WTC11 (cell line): ENCODE measurements at regions not wholly inside any gene's neighbourhood (a gene's known extent, or its start where the extent isn't known, plus 50 kb on each side); places are given as distances from the start of the nearest gene placed in this dataset.

Experiments used
- ATAC-seq: fragments of 200-7000 bp; cut with Tn5 transposase; 2 replicates; pipeline ENCODE4 v1.10.0; 2021; ENCODE audit warnings: mild to moderate bottlenecking, moderate library complexity
- CTCF ChIA-PET: fragments of 300-600 bp; sonication (Branson Sonifier 250); formaldehyde crosslinking; loops from one replicate; lab custom pipeline; 2021; ENCODE audit warnings: antibody characterized with exemption; lab: Charles Lee
- POLR2A ChIA-PET: fragments of 350-600 bp; sonication (Branson Sonifier 250); formaldehyde crosslinking; loops from one replicate; lab custom pipeline; 2021; ENCODE audit warnings: antibody characterized with exemption; lab: Charles Lee
- DNase-seq: peaks from one replicate; pipeline ENCODE4 v3.0.0; 2021; ENCODE audit warnings: low spot score
- H3K27ac Mint-ChIP-seq: 2 replicates; pipeline ENCODE4 v1.8.0; 2021; ENCODE audit warnings: mixed read lengths
- H3K27me3 Mint-ChIP-seq: 2 replicates; pipeline ENCODE4 v1.8.0; 2021; ENCODE audit warnings: low read depth, mild to moderate bottlenecking, moderate library complexity, mixed read lengths
- H3K36me3 Mint-ChIP-seq: 2 replicates; pipeline ENCODE4 v1.8.0; 2021; ENCODE audit warnings: mixed read lengths
- H3K4me1 Mint-ChIP-seq: 2 replicates; pipeline ENCODE4 v1.8.0; 2022; ENCODE audit warnings: mixed read lengths
- H3K4me3 Mint-ChIP-seq: 2 replicates; pipeline ENCODE4 v1.8.0; 2021; ENCODE audit warnings: mild to moderate bottlenecking, moderate library complexity, mixed read lengths
- H3K9me3 Mint-ChIP-seq: 2 replicates; pipeline ENCODE4 v1.8.0; 2021; ENCODE audit warnings: mixed read lengths
- ELF4 ChIP-seq: sonication (generic); formaldehyde crosslinking; IDR thresholded peaks from 2 replicates; pipeline ENCODE4 v1.8.1; 2022; ENCODE audit warnings: low read depth, mild to moderate bottlenecking, moderate library complexity, missing genetic modification reagents
- EMX1 ChIP-seq: fragments of 250-450 bp; sonication (Bioruptor Pico); IDR thresholded peaks from 2 replicates; pipeline ENCODE4 v1.8.0; 2021; ENCODE audit warnings: mild to moderate bottlenecking
- ERG ChIP-seq: fragments of 250-450 bp; sonication (Bioruptor Pico); IDR thresholded peaks from 2 replicates; pipeline ENCODE4 v1.8.0; 2021; ENCODE audit warnings: mild to moderate bottlenecking
- FOXP4 ChIP-seq: sonication (generic); formaldehyde crosslinking; IDR thresholded peaks from 2 replicates; pipeline ENCODE4 v1.8.0; 2022; ENCODE audit warnings: mild to moderate bottlenecking, missing genetic modification reagents
- HMGA2 ChIP-seq: fragments of 250-450 bp; sonication (Bioruptor Pico); IDR thresholded peaks from 2 replicates; pipeline ENCODE4 v1.4.0; 2021; ENCODE audit warnings: mild to moderate bottlenecking, moderate library complexity
- JAZF1 ChIP-seq: fragments of 250-450 bp; sonication (Bioruptor Pico); IDR thresholded peaks from 2 replicates; pipeline ENCODE4 v1.9.0; 2021; ENCODE audit warnings: moderate library complexity, mild to moderate bottlenecking, inconsistent platforms
- MYBL2 ChIP-seq: sonication (generic); formaldehyde crosslinking; IDR thresholded peaks from 2 replicates; pipeline ENCODE4 v1.8.1; 2023; ENCODE audit warnings: mild to moderate bottlenecking, moderate library complexity, missing genetic modification reagents
- NR3C1 ChIP-seq: sonication (generic); formaldehyde crosslinking; conservative IDR thresholded peaks from 2 replicates; pipeline ENCODE4 v1.8.1; 2023; ENCODE audit warnings: low read depth, mild to moderate bottlenecking, missing genetic modification reagents
- SP1 ChIP-seq: sonication (generic); formaldehyde crosslinking; conservative IDR thresholded peaks from 2 replicates; pipeline ENCODE4 v1.8.1; 2022; ENCODE audit warnings: missing genetic modification reagents
- TEAD1 ChIP-seq: sonication (generic); formaldehyde crosslinking; IDR thresholded peaks from 2 replicates; pipeline ENCODE4 v1.8.0; 2022; ENCODE audit warnings: mild to moderate bottlenecking, missing genetic modification reagents
- ZNF219 ChIP-seq: sonication (generic); formaldehyde crosslinking; IDR thresholded peaks from 2 replicates; pipeline ENCODE4 v1.8.0; 2023; ENCODE audit warnings: missing genetic modification reagents, mild to moderate bottlenecking, borderline replicate concordance
- ZNF425 ChIP-seq: fragments of 250-450 bp; sonication (Bioruptor Pico); conservative IDR thresholded peaks from 2 replicates; pipeline ENCODE4 v1.9.0; 2021; ENCODE audit warnings: mild to moderate bottlenecking
- ZNF671 ChIP-seq: fragments of 250-450 bp; sonication (Bioruptor Pico); IDR thresholded peaks from 2 replicates; pipeline ENCODE4 v1.8.0; 2021; ENCODE audit warnings: mild to moderate bottlenecking
- TF ChIP-seq, protein P1 (sequence below): sonication (generic); formaldehyde crosslinking; IDR thresholded peaks from 2 replicates; pipeline ENCODE4 v1.8.0; 2023; ENCODE audit warnings: missing genetic modification reagents, mild to moderate bottlenecking, borderline replicate concordance
- TF ChIP-seq, protein P2 (sequence below): sonication (generic); formaldehyde crosslinking; IDR thresholded peaks from 2 replicates; pipeline ENCODE4 v1.8.1; 2022; ENCODE audit warnings: low read depth, mild to moderate bottlenecking, moderate library complexity, missing genetic modification reagents, borderline replicate concordance
- TF ChIP-seq, protein P3 (sequence below): fragments of 250-450 bp; sonication (Bioruptor Pico); IDR thresholded peaks from 2 replicates; pipeline ENCODE4 v1.9.0; 2021; ENCODE audit warnings: mild to moderate bottlenecking
- TF ChIP-seq, protein P4 (sequence below): fragments of 250-450 bp; sonication (Bioruptor Pico); IDR thresholded peaks from 2 replicates; pipeline ENCODE4 v1.9.0; 2021; ENCODE audit warnings: moderate library complexity, mild to moderate bottlenecking, inconsistent platforms, borderline replicate concordance
- TF ChIP-seq, protein P5 (sequence below): sonication (generic); formaldehyde crosslinking; IDR thresholded peaks from 2 replicates; pipeline ENCODE4 v1.8.1; 2023; ENCODE audit warnings: mild to moderate bottlenecking, missing genetic modification reagents

DNA sequence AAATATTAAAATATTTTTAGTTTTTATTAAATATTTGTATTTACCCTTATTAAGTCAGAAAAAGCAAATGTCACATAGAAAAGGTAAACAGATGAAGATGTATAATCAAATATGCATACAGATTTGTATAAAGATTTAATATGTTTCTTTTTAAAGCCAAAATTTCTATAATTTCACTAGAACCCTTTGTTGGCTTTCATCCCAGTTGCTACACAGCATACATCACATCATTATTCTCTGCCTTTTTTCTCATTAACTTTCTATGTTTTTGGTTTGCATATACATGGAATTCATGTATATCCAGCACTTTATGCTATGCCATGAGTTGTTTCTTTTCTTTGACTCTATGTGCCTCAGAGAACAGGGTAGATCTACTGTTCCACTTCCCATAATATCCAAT lies 957.9 kb upstream of the ADGRL2 start:
- ATAC-seq (no peak), DNase-seq (no peak)
- TF ChIP-seq ZNF219 (CRISPR knock-in tag), result no peak
- Mint-ChIP-seq H3K9me3 (peaks cover 39% of the 10 kb centered on the region), H3K4me3 (no peak overlapping the region), H3K4me1 (peaks cover 4% of the 10 kb centered on the region), H3K27ac (no peak overlapping the region), H3K36me3 (peaks cover 12% of the 10 kb centered on the region), H3K27me3 (no peaks in the 10 kb centered on the region)
- ChIA-PET POLR2A (no interaction called here), CTCF (no interaction called here)

DNA sequence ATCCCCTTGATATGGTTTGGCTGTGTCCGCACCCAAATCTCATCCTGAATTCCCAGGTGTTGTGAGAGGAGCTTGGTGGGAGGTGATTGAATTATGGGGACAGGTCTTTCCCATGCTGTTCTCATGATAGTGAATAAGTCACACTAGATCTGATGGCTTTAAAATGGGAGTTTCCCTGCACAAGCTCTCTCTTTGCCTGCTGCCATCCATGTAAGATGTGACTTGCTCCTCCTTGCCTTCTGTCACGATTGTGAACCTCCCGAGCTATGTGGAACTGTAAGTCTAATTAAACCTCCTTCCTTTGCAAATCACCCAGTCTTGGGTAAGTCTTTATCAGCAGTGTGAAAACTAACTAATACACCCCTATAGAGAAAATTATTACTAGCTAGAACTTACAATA lies 959.5 kb upstream of the ADGRL2 start:
- H3K4me1 Mint-ChIP-seq, result peaks cover 13% of the 10 kb centered on the region
- H3K4me3 Mint-ChIP-seq, result no peak overlapping the region
- peaks cover 12% of the 10 kb centered on the region for H3K36me3 Mint-ChIP-seq
- DNase-seq, result no peak
- H3K27ac Mint-ChIP-seq, result no peak overlapping the region
- CTCF ChIA-PET, result no interaction called here
- no peak for TF ChIP-seq ELF4 (CRISPR knock-in tag)
- TF ChIP-seq, protein P1, sequence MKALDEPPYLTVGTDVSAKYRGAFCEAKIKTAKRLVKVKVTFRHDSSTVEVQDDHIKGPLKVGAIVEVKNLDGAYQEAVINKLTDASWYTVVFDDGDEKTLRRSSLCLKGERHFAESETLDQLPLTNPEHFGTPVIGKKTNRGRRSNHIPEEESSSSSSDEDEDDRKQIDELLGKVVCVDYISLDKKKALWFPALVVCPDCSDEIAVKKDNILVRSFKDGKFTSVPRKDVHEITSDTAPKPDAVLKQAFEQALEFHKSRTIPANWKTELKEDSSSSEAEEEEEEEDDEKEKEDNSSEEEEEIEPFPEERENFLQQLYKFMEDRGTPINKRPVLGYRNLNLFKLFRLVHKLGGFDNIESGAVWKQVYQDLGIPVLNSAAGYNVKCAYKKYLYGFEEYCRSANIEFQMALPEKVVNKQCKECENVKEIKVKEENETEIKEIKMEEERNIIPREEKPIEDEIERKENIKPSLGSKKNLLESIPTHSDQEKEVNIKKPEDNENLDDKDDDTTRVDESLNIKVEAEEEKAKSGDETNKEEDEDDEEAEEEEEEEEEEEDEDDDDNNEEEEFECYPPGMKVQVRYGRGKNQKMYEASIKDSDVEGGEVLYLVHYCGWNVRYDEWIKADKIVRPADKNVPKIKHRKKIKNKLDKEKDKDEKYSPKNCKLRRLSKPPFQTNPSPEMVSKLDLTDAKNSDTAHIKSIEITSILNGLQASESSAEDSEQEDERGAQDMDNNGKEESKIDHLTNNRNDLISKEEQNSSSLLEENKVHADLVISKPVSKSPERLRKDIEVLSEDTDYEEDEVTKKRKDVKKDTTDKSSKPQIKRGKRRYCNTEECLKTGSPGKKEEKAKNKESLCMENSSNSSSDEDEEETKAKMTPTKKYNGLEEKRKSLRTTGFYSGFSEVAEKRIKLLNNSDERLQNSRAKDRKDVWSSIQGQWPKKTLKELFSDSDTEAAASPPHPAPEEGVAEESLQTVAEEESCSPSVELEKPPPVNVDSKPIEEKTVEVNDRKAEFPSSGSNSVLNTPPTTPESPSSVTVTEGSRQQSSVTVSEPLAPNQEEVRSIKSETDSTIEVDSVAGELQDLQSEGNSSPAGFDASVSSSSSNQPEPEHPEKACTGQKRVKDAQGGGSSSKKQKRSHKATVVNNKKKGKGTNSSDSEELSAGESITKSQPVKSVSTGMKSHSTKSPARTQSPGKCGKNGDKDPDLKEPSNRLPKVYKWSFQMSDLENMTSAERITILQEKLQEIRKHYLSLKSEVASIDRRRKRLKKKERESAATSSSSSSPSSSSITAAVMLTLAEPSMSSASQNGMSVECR (CRISPR knock-in tag), result no peak
- TF ChIP-seq ZNF671 (CRISPR knock-in tag), result no peak
- no peak for TF ChIP-seq TEAD1 (CRISPR knock-in tag)
- no peak for TF ChIP-seq ZNF425 (CRISPR knock-in tag)
- TF ChIP-seq, protein P2, sequence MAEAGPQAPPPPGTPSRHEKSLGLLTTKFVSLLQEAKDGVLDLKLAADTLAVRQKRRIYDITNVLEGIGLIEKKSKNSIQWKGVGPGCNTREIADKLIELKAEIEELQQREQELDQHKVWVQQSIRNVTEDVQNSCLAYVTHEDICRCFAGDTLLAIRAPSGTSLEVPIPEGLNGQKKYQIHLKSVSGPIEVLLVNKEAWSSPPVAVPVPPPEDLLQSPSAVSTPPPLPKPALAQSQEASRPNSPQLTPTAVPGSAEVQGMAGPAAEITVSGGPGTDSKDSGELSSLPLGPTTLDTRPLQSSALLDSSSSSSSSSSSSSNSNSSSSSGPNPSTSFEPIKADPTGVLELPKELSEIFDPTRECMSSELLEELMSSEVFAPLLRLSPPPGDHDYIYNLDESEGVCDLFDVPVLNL (CRISPR knock-in tag), result no peak
- no peak for TF ChIP-seq JAZF1 (CRISPR knock-in tag)
- no peak for TF ChIP-seq EMX1
- no peak for TF ChIP-seq SP1
- TF ChIP-seq FOXP4 (CRISPR knock-in tag), result no peak
- no peak for TF ChIP-seq MYBL2
- TF ChIP-seq, protein P3, sequence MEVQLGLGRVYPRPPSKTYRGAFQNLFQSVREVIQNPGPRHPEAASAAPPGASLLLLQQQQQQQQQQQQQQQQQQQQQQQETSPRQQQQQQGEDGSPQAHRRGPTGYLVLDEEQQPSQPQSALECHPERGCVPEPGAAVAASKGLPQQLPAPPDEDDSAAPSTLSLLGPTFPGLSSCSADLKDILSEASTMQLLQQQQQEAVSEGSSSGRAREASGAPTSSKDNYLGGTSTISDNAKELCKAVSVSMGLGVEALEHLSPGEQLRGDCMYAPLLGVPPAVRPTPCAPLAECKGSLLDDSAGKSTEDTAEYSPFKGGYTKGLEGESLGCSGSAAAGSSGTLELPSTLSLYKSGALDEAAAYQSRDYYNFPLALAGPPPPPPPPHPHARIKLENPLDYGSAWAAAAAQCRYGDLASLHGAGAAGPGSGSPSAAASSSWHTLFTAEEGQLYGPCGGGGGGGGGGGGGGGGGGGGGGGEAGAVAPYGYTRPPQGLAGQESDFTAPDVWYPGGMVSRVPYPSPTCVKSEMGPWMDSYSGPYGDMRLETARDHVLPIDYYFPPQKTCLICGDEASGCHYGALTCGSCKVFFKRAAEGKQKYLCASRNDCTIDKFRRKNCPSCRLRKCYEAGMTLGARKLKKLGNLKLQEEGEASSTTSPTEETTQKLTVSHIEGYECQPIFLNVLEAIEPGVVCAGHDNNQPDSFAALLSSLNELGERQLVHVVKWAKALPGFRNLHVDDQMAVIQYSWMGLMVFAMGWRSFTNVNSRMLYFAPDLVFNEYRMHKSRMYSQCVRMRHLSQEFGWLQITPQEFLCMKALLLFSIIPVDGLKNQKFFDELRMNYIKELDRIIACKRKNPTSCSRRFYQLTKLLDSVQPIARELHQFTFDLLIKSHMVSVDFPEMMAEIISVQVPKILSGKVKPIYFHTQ (CRISPR knock-in tag), result no peak
- no peak for TF ChIP-seq HMGA2 (CRISPR knock-in tag)
- no peak for TF ChIP-seq ERG
- TF ChIP-seq, protein P4, sequence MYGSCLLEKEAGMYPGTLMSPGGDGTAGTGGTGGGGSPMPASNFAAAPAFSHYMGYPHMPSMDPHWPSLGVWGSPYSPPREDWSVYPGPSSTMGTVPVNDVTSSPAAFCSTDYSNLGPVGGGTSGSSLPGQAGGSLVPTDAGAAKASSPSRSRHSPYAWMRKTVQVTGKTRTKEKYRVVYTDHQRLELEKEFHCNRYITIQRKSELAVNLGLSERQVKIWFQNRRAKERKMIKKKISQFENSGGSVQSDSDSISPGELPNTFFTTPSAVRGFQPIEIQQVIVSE, result no peak
- no peak for TF ChIP-seq NR3C1
- TF ChIP-seq, protein P5, sequence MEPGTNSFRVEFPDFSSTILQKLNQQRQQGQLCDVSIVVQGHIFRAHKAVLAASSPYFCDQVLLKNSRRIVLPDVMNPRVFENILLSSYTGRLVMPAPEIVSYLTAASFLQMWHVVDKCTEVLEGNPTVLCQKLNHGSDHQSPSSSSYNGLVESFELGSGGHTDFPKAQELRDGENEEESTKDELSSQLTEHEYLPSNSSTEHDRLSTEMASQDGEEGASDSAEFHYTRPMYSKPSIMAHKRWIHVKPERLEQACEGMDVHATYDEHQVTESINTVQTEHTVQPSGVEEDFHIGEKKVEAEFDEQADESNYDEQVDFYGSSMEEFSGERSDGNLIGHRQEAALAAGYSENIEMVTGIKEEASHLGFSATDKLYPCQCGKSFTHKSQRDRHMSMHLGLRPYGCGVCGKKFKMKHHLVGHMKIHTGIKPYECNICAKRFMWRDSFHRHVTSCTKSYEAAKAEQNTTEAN (CRISPR knock-in tag), result no peak
- no peak for ATAC-seq
- POLR2A ChIA-PET, result no interaction called here
- H3K9me3 Mint-ChIP-seq, result peaks cover 39% of the 10 kb centered on the region
- no peaks in the 10 kb centered on the region for H3K27me3 Mint-ChIP-seq
